IMR-90 (cell line): ENCODE measurements at regions not wholly inside any gene's neighbourhood (a gene's known extent, or its start where the extent isn't known, plus 50 kb on each side); places are given as distances from the start of the nearest gene placed in this dataset.

Source experiments
- ATAC-seq: fragments of 200-7000 bp; cut with Tn5 transposase; 2 replicates; pipeline ENCODE4 v1.9.1; 2020; ENCODE audit warnings: low read depth, mild to moderate bottlenecking, moderate library complexity
- BruUV-seq: library from RNA; stranded (reverse); fragments of 400-500 nt; replicated peaks from 2 replicates; lab custom pipeline; 2021; lab: Mats Ljungman, UMichigan
- CTCF ChIA-PET: fragments of 300-600 bp; formaldehyde crosslinking; extraction: SDS; loops from one replicate; lab custom pipeline; 2021; ENCODE audit warnings: antibody characterized with exemption; lab: Yijun Ruan, JAX
- POLR2A ChIA-PET: fragments of 300-600 bp; sonication (Branson Sonifier 250); formaldehyde crosslinking; loops from one replicate; lab custom pipeline; 2022; ENCODE audit warnings: antibody characterized with exemption; ENCODE audit not compliant: unreplicated experiment; lab: Charles Lee
- DNase-seq: peaks from one replicate; pipeline ENCODE4 v3.0.0; 2013
- H2AFZ ChIP-seq: replicated peaks from 2 replicates; pipeline ENCODE3; 2013; ENCODE audit warnings: low read length, mild to moderate bottlenecking; ENCODE audit not compliant: poor library complexity
- H2AK5ac ChIP-seq: 2 replicates; pipeline ENCODE4 v1.6.1; 2013; ENCODE audit warnings: low read depth, low read length, inconsistent platforms
- H2AK9ac ChIP-seq: replicated peaks from 2 replicates; pipeline ENCODE3; 2013; ENCODE audit warnings: mild to moderate bottlenecking, low read depth, low read length, moderate library complexity; ENCODE audit not compliant: poor library complexity
- H2BK120ac ChIP-seq: 2 replicates; pipeline ENCODE4 v1.6.1; 2013; ENCODE audit warnings: low read depth, low read length, inconsistent platforms
- H2BK15ac ChIP-seq: 3 replicates; pipeline ENCODE4 v1.6.1; 2013; ENCODE audit warnings: low read depth, low read length, inconsistent platforms
- H2BK20ac ChIP-seq: 2 replicates; pipeline ENCODE4 v1.6.1; 2013; ENCODE audit warnings: low read depth, mild to moderate bottlenecking, inconsistent platforms, low read length, moderate library complexity
- H2BK5ac ChIP-seq: 2 replicates; pipeline ENCODE4 v1.6.1; 2013; ENCODE audit warnings: mild to moderate bottlenecking, low read depth, low read length, inconsistent platforms; ENCODE audit not compliant: poor library complexity, severe bottlenecking
- H3K14ac ChIP-seq: replicated peaks from 2 replicates; pipeline ENCODE4 v1.6.1; 2013; ENCODE audit warnings: low read depth, low read length, inconsistent platforms
- H3K18ac ChIP-seq: 2 replicates; pipeline ENCODE4 v1.6.1; 2013; ENCODE audit warnings: low read depth, low read length, control low read depth
- H3K23ac ChIP-seq: 2 replicates; pipeline ENCODE4 v1.6.1; 2013; ENCODE audit warnings: low read depth, low read length, inconsistent platforms
- H3K27ac ChIP-seq: 2 replicates; pipeline ENCODE4 v1.5.1; 2013; ENCODE audit warnings: mild to moderate bottlenecking, control low read depth, low read length; ENCODE audit not compliant: insufficient read depth
- H3K27me3 ChIP-seq: 2 replicates; pipeline ENCODE4 v1.6.1; 2013; ENCODE audit warnings: low read length; ENCODE audit not compliant: control insufficient read depth, insufficient read depth
- H3K36me3 ChIP-seq: 2 replicates; pipeline ENCODE4 v1.6.1; 2013; ENCODE audit warnings: low read length, mixed read lengths; ENCODE audit not compliant: control insufficient read depth, insufficient read depth
- H3K4ac ChIP-seq: 2 replicates; pipeline ENCODE4 v1.6.1; 2013; ENCODE audit warnings: low read depth, low read length, inconsistent platforms
- H3K4me1 ChIP-seq: 2 replicates; pipeline ENCODE4 v1.6.1; 2013; ENCODE audit warnings: low read length, mixed read lengths; ENCODE audit not compliant: control insufficient read depth, insufficient read depth
- H3K4me2 ChIP-seq: 2 replicates; pipeline ENCODE4 v1.6.1; 2013; ENCODE audit warnings: low read depth, mild to moderate bottlenecking, control low read depth, low read length, moderate library complexity
- H3K4me3 ChIP-seq: 2 replicates; pipeline ENCODE4 v1.5.1; 2013; ENCODE audit warnings: low read depth, mild to moderate bottlenecking, control low read depth, low read length, moderate library complexity; ENCODE audit not compliant: insufficient read depth
- H3K56ac ChIP-seq: 2 replicates; pipeline ENCODE4 v1.6.1; 2013; ENCODE audit warnings: low read length, inconsistent platforms; ENCODE audit not compliant: insufficient read depth; ENCODE audit errors: extremely low read depth
- H3K79me1 ChIP-seq, 2 experiments: 2 replicates each; pipeline ENCODE4 v1.6.1; 2013; ENCODE audit warnings: low read length in 2 of 2, inconsistent platforms in 1 of 2, low read depth in 1 of 2
- H3K9ac ChIP-seq: 2 replicates; pipeline ENCODE4 v1.6.1; 2013; ENCODE audit warnings: low read depth, low read length, control low read depth
- H3K9me1 ChIP-seq: 2 replicates; pipeline ENCODE4 v1.6.1; 2013; ENCODE audit warnings: low read length, inconsistent platforms; ENCODE audit not compliant: insufficient read depth
- H3K9me3 ChIP-seq: 2 replicates; pipeline ENCODE4 v1.6.1; 2013; ENCODE audit warnings: low read length; ENCODE audit not compliant: control insufficient read depth, insufficient read depth
- H4K20me1 ChIP-seq: 2 replicates; pipeline ENCODE4 v1.6.1; 2013; ENCODE audit warnings: low read length, inconsistent platforms; ENCODE audit not compliant: insufficient read depth
- H4K5ac ChIP-seq: 2 replicates; pipeline ENCODE4 v1.6.1; 2013; ENCODE audit warnings: mild to moderate bottlenecking, low read depth, low read length, control low read depth
- H4K8ac ChIP-seq, 2 experiments: 2 replicates each; pipeline ENCODE4 v1.6.1; 2013; ENCODE audit warnings: low read depth in 2 of 2, low read length in 2 of 2, control low read depth in 1 of 2, inconsistent platforms in 1 of 2
- H4K91ac ChIP-seq: 2 replicates; pipeline ENCODE4 v1.6.1; 2013; ENCODE audit warnings: low read depth, low read length, inconsistent platforms; ENCODE audit not compliant: insufficient read depth
- FOS ChIP-seq: fragments of 150-350 bp; IDR thresholded peaks from 2 replicates; pipeline ENCODE4 v1.6.1; 2016; ENCODE audit warnings: low read depth, low read length
- MXI1 ChIP-seq: IDR thresholded peaks from 2 replicates; pipeline ENCODE4 v1.6.1; 2012; ENCODE audit warnings: low read depth, mild to moderate bottlenecking, low read length, moderate library complexity, borderline replicate concordance
- POLR2A ChIP-seq: IDR thresholded peaks from 2 replicates; pipeline ENCODE4 v1.6.1; 2012; ENCODE audit warnings: mild to moderate bottlenecking, low read depth, low read length
- RFX5 ChIP-seq: IDR thresholded peaks from 2 replicates; pipeline ENCODE4 v1.8.0; 2012; ENCODE audit warnings: low read depth, mild to moderate bottlenecking, low read length, moderate library complexity
- WGBS, 2 experiments: methylation state at CpG; one replicate each; pipeline versions ENCODE4 v1.1.5 to v1.1.7; 2013; ENCODE audit warnings: missing lambda C conversion rate in 2 of 2; ENCODE audit not compliant: insufficient read length in 1 of 2; ENCODE audit errors: extremely low coverage in 2 of 2; 5-methylcytosine and 5-hydroxymethylcytosine counted together
- dilution Hi-C: fragments of 300-500 bp; cut with HindIII; formaldehyde crosslinking; loops from one replicate; pipeline ENCODE4 v1.14.3; 2018; ENCODE audit warnings: low sequenced_read_pairs; ENCODE audit not compliant: unreplicated experiment
- in situ Hi-C: fragments of 300-500 bp; cut with MboI; formaldehyde crosslinking; loops from 3 replicates; pipeline ENCODE4 v1.14.3; 2019; ENCODE audit warnings: low sequenced_read_pairs, inconsistent platforms, mixed read lengths
- intact Hi-C: fragments of 100-400 bp; cut with micrococcal nuclease; formaldehyde crosslinking; loops from 2 replicates; pipeline ENCODE4 v1.10.0; 2022

DNA sequence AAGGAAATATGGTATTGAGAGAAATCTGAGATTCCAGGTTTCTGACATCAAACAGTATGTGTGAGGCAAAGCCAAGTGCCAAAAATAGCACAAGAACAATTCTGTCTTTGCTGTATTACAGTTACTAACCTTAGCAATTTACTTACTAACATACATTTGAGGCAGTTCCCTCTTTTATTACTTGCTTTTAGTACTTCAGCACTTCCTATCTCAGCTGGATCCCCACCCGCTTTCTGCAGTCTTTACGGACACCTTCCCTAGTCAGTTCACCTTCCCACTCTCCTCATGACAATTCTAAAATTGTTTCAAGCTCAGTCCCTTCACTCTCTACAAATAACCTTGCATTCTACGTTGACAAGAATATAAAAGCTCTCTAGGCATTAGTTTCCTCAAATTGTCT is 79.2 kb downstream of the ELAPOR2 start:
- Histone ChIP-seq H2BK15ac (no peak overlapping the region), H3K56ac (no peak overlapping the region), H2AK5ac (no peak overlapping the region), H2AFZ (no peak overlapping the region), H3K4me3 (no peak overlapping the region), H4K91ac (no peak overlapping the region), H3K9me1 (no peaks in the 10 kb centered on the region), H2BK5ac (no peak overlapping the region), H3K27me3 (no peaks in the 10 kb centered on the region), H4K8ac (no peak overlapping the region), H3K4me1 (no peaks in the 10 kb centered on the region), H3K4me2 (no peak overlapping the region), H4K20me1 (no peaks in the 10 kb centered on the region), H3K18ac (no peak overlapping the region), H3K9me3 (no peaks in the 10 kb centered on the region), H3K14ac (no peak overlapping the region), H4K5ac (no peak overlapping the region), H3K9ac (no peak overlapping the region), H3K4ac (no peak overlapping the region), H3K27ac (no peak overlapping the region), H3K23ac (no peak overlapping the region), H2BK120ac (no peak overlapping the region), H3K36me3 (no peaks in the 10 kb centered on the region), H3K79me1 (no peaks in the 10 kb centered on the region), H2AK9ac (no peak overlapping the region), H2BK20ac (no peak overlapping the region)
- ATAC-seq: no peak
- no TSS peak for BruUV-seq
- in situ Hi-C loops: no loop called here
- no peak for TF ChIP-seq FOS
- TF ChIP-seq MXI1: no peak
- TF ChIP-seq POLR2A: no peak
- no peak for TF ChIP-seq RFX5
- CTCF ChIA-PET: no interaction called here
- intact Hi-C loops: no loop called here
- DNase-seq: no peak
- POLR2A ChIA-PET: no interaction called here
- dilution Hi-C loops: no loop called here
- WGBS, 2 experiments: 48% methylated on average over 3 of the region's 3 CpGs; no CpG with 5 or more reads in 1 of the 2 experiments
